Loucy (cell line): ENCODE measurements at regions not wholly inside any gene's neighbourhood (a gene's known extent, or its start where the extent isn't known, plus 50 kb on each side); places are given as distances from the start of the nearest gene placed in this dataset.

Source experiments
- EZH2phosphoT487 ChIP-seq: fragments of 200-600 bp; IDR thresholded peaks from 2 replicates; pipeline ENCODE4 v1.6.1; 2018; ENCODE audit warnings: antibody characterized with exemption, mild to moderate bottlenecking, moderate library complexity, borderline replicate concordance
- TF ChIP-seq, protein P1 (sequence below): fragments of 200-600 bp; sonication (generic); conservative IDR thresholded peaks from 2 replicates; pipeline ENCODE4 v1.5.1; 2014; ENCODE audit warnings: mild to moderate bottlenecking, antibody characterized with exemption, low read length

DNA sequence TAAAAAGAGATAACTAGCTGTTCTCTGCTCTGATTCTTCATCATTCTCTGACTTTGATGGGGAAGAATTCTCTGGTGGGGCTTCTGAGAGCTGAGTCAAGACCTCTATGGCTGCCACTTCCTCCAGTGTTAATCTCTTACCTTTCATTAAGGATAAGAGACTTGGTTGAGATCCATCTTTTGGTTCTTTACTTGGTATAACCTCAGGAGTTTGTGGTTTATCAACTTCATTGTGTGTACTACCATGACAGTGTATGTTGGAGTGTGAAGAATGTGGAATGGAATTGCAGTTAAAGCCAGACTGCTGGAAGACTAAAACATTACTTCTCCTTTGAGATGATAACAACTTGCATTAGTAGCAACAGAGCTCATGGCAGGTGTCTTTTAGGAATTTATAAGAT is 222.0 kb downstream of the SLITRK5 start:
- TF ChIP-seq, protein P1, sequence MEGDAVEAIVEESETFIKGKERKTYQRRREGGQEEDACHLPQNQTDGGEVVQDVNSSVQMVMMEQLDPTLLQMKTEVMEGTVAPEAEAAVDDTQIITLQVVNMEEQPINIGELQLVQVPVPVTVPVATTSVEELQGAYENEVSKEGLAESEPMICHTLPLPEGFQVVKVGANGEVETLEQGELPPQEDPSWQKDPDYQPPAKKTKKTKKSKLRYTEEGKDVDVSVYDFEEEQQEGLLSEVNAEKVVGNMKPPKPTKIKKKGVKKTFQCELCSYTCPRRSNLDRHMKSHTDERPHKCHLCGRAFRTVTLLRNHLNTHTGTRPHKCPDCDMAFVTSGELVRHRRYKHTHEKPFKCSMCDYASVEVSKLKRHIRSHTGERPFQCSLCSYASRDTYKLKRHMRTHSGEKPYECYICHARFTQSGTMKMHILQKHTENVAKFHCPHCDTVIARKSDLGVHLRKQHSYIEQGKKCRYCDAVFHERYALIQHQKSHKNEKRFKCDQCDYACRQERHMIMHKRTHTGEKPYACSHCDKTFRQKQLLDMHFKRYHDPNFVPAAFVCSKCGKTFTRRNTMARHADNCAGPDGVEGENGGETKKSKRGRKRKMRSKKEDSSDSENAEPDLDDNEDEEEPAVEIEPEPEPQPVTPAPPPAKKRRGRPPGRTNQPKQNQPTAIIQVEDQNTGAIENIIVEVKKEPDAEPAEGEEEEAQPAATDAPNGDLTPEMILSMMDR, result no peak
- no peak for TF ChIP-seq EZH2phosphoT487
